Neural cell (in vitro differentiated cells): ENCODE measurements at regions not wholly inside any gene's neighbourhood (a gene's known extent, or its start where the extent isn't known, plus 50 kb on each side); places are given as distances from the start of the nearest gene placed in this dataset.

Experiments
- H2AFZ ChIP-seq: fragments of 200-600, 300-800 bp; sonication (generic), shearing (Covaris generic); 2 replicates; pipeline ENCODE4 v1.6.0; 2014; ENCODE audit warnings: low read depth, mild to moderate bottlenecking, antibody characterized with exemption, low read length, moderate library complexity
- H3F3A ChIP-seq: fragments of 200-600 bp; shearing (Covaris generic); 2 replicates; pipeline ENCODE4 v1.6.1; 2016; ENCODE audit warnings: mild to moderate bottlenecking, moderate library complexity, mixed read lengths, antibody characterized with exemption, low read length; ENCODE audit not compliant: insufficient read depth, poor library complexity, severe bottlenecking
- H3K27ac ChIP-seq: fragments of 200-600, 300-800 bp; sonication (generic), shearing (Covaris generic); 2 replicates; pipeline ENCODE4 v1.5.1; 2014; ENCODE audit warnings: mild to moderate bottlenecking, low read length, moderate library complexity
- H3K27me3 ChIP-seq: fragments of 300-800, 200-600 bp; sonication (generic), shearing (Covaris generic); 2 replicates; pipeline ENCODE4 v1.6.0; 2014; ENCODE audit warnings: mild to moderate bottlenecking, low read depth, low read length, moderate library complexity; ENCODE audit not compliant: insufficient read depth
- H3K36me3 ChIP-seq: fragments of 300-800, 200-600 bp; sonication (generic), shearing (Covaris generic); 2 replicates; pipeline ENCODE4 v1.5.1; 2014; ENCODE audit warnings: mild to moderate bottlenecking, antibody characterized with exemption, low read length, moderate library complexity; ENCODE audit not compliant: insufficient read depth
- H3K4me2 ChIP-seq: fragments of 300-800, 200-600 bp; sonication (generic), shearing (Covaris generic); 2 replicates; pipeline ENCODE4 v1.6.0; 2014; ENCODE audit warnings: mild to moderate bottlenecking, low read length
- H3K4me3 ChIP-seq: fragments of 300-800, 200-600 bp; sonication (generic), shearing (Covaris generic); 2 replicates; pipeline ENCODE4 v1.5.1; 2014; ENCODE audit warnings: mild to moderate bottlenecking, low read length, moderate library complexity
- H3K79me2 ChIP-seq: fragments of 200-600 bp; shearing (Covaris generic); replicated peaks from 2 replicates; pipeline ENCODE4 v1.6.0; 2014; ENCODE audit warnings: mild to moderate bottlenecking, low read length, moderate library complexity; ENCODE audit not compliant: insufficient read depth
- H3K9ac ChIP-seq: fragments of 300-800, 200-600 bp; sonication (generic), shearing (Covaris generic); 2 replicates; pipeline ENCODE4 v1.6.1; 2016; ENCODE audit warnings: mild to moderate bottlenecking, low read length, mixed read lengths
- H3K9me2 ChIP-seq: fragments of 200-600 bp; shearing (Covaris generic); 2 replicates; pipeline ENCODE4 v1.6.1; 2016; ENCODE audit warnings: mild to moderate bottlenecking, low read length, mixed read lengths; ENCODE audit not compliant: insufficient read depth
- H3K9me3 ChIP-seq: fragments of 200-600, 300-800 bp; sonication (generic), shearing (Covaris generic); 2 replicates; pipeline ENCODE4 v1.6.1; 2016; ENCODE audit warnings: mild to moderate bottlenecking, mixed run types, low read length, moderate library complexity, mixed read lengths
- H4K20me1 ChIP-seq: fragments of 200-600 bp; shearing (Covaris generic); 2 replicates; pipeline ENCODE4 v1.6.1; 2016; ENCODE audit warnings: mild to moderate bottlenecking, mixed run types; ENCODE audit not compliant: insufficient read depth
- EP300 ChIP-seq: fragments of 450-650 bp; conservative IDR thresholded peaks from 2 replicates; pipeline ENCODE4 v1.6.1; 2014; ENCODE audit warnings: antibody characterized with exemption, mild to moderate bottlenecking, moderate library complexity; ENCODE audit not compliant: poor library complexity, severe bottlenecking
- EZH2 ChIP-seq: fragments of 200-600, 300-800 bp; shearing (Covaris generic), sonication (generic); IDR thresholded peaks from 2 replicates; pipeline ENCODE4 v1.6.1; 2014; ENCODE audit warnings: antibody characterized with exemption, low read length, borderline replicate concordance, mild to moderate bottlenecking; ENCODE audit not compliant: insufficient read depth, poor library complexity, severe bottlenecking
- MXI1 ChIP-seq: fragments of 450-650 bp; conservative IDR thresholded peaks from 2 replicates; pipeline ENCODE4 v1.6.1; 2014; ENCODE audit warnings: antibody characterized with exemption, mild to moderate bottlenecking; ENCODE audit not compliant: poor library complexity, severe bottlenecking
- POLR2AphosphoS5 ChIP-seq: IDR thresholded peaks from 2 replicates; pipeline ENCODE4 v1.6.1; 2012
- RAD21 ChIP-seq: fragments of 450-650 bp; conservative IDR thresholded peaks from 2 replicates; pipeline ENCODE4 v1.6.1; 2014; ENCODE audit warnings: antibody characterized with exemption, mild to moderate bottlenecking, moderate library complexity
- REST ChIP-seq: IDR thresholded peaks from 2 replicates; pipeline ENCODE4 v1.6.1; 2012; ENCODE audit warnings: borderline replicate concordance
- SMC3 ChIP-seq: fragments of 450-650 bp; conservative IDR thresholded peaks from 2 replicates; pipeline ENCODE4 v1.6.1; 2014; ENCODE audit warnings: antibody characterized with exemption, mild to moderate bottlenecking, moderate library complexity; ENCODE audit not compliant: poor library complexity
- TAF1 ChIP-seq: IDR thresholded peaks from 2 replicates; pipeline ENCODE4 v1.6.1; 2012; ENCODE audit warnings: low read depth
- TF ChIP-seq, protein P1 (sequence below): fragments of 450-650 bp; IDR thresholded peaks from 2 replicates; pipeline ENCODE4 v1.5.1; 2014; ENCODE audit warnings: antibody characterized with exemption, mild to moderate bottlenecking, moderate library complexity; ENCODE audit not compliant: poor library complexity, severe bottlenecking

GRCh38 chr3:73203633-73204032, 142.2 kb downstream of the EBLN2 start:
- H3K4me2 ChIP-seq: no peak overlapping the region
- H3K27me3 ChIP-seq: no peaks in the 10 kb centered on the region
- H3K4me3 ChIP-seq: no peak overlapping the region
- no peaks in the 10 kb centered on the region for H3K9me3 ChIP-seq
- H3K36me3 ChIP-seq: no peaks in the 10 kb centered on the region
- H3K79me2 ChIP-seq: no peaks in the 10 kb centered on the region
- H2AFZ ChIP-seq: no peak overlapping the region
- H3K9me2 ChIP-seq: no peaks in the 10 kb centered on the region
- no peaks in the 10 kb centered on the region for H4K20me1 ChIP-seq
- no peak for TF ChIP-seq REST
- TF ChIP-seq SMC3: no peak
- TF ChIP-seq TAF1: no peak
- TF ChIP-seq, protein P1, sequence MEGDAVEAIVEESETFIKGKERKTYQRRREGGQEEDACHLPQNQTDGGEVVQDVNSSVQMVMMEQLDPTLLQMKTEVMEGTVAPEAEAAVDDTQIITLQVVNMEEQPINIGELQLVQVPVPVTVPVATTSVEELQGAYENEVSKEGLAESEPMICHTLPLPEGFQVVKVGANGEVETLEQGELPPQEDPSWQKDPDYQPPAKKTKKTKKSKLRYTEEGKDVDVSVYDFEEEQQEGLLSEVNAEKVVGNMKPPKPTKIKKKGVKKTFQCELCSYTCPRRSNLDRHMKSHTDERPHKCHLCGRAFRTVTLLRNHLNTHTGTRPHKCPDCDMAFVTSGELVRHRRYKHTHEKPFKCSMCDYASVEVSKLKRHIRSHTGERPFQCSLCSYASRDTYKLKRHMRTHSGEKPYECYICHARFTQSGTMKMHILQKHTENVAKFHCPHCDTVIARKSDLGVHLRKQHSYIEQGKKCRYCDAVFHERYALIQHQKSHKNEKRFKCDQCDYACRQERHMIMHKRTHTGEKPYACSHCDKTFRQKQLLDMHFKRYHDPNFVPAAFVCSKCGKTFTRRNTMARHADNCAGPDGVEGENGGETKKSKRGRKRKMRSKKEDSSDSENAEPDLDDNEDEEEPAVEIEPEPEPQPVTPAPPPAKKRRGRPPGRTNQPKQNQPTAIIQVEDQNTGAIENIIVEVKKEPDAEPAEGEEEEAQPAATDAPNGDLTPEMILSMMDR: no peak
- TF ChIP-seq MXI1: no peak
- no peak for TF ChIP-seq RAD21
- TF ChIP-seq POLR2AphosphoS5: no peak
- TF ChIP-seq EZH2: no peak
- no peak for TF ChIP-seq EP300
- H3F3A ChIP-seq: no peaks in the 10 kb centered on the region
- no peak overlapping the region for H3K9ac ChIP-seq
- no peak overlapping the region for H3K27ac ChIP-seq

- TF ChIP-seq SMC3 (no peak), REST (no peak), MXI1 (no peak), TAF1 (no peak), EZH2 (no peak), RAD21 (no peak), POLR2AphosphoS5 (no peak), EP300 (no peak)
- TF ChIP-seq, protein P1: no peak
- Histone ChIP-seq H3K79me2 (no peaks in the 10 kb centered on the region), H3K27me3 (no peaks in the 10 kb centered on the region), H3F3A (no peaks in the 10 kb centered on the region), H3K9ac (no peak overlapping the region), H4K20me1 (no peaks in the 10 kb centered on the region), H3K9me3 (no peaks in the 10 kb centered on the region), H3K4me3 (no peak overlapping the region), H3K27ac (no peak overlapping the region), H3K9me2 (no peaks in the 10 kb centered on the region), H2AFZ (no peak overlapping the region), H3K4me2 (no peak overlapping the region), H3K36me3 (no peaks in the 10 kb centered on the region)
These were observed 143.4 kb downstream of the EBLN2 start for GRCh38 chr3:73204841-73205240.
